Caki2 (cell line): ENCODE measurements at regions not wholly inside any gene's neighbourhood (a gene's known extent, or its start where the extent isn't known, plus 50 kb on each side); places are given as distances from the start of the nearest gene placed in this dataset.
"Not testable (repeated sequence)": the region's sequence is repeated elsewhere in the genome, so short reads cannot be mapped to it uniquely, and the experiment has no call there.

Experiments used
- DNase-seq: peaks from one replicate; pipeline ENCODE4 v3.0.0-alpha.2; 2015; ENCODE audit warnings: low read depth
- in situ Hi-C: cut with HindIII; loops from 2 replicates; pipeline ENCODE4 v1.10.0; 2016; ENCODE audit warnings: low sequenced_read_pairs, low pct_unique_long_range_greater_than_20kb, mixed read lengths

- in situ Hi-C loops, DNase-seq: not testable (repeated sequence)
Observed at GRCh38 chr21:6474250-6474968, 4047.0 kb upstream of the TPTE start.

- DNase-seq, in situ Hi-C loops: not testable (repeated sequence)
Observed at GRCh38 chr21:6481116-6481515, 4040.3 kb upstream of the TPTE start.

GRCh38 chr21:6482616-6483015 lies 4038.8 kb upstream of the TPTE start:
- DNase-seq, in situ Hi-C loops: not testable (repeated sequence)

GRCh38 chr21:6483645-6484044 lies 4037.7 kb upstream of the TPTE start:
- DNase-seq, in situ Hi-C loops: not testable (repeated sequence)

GRCh38 chr21:6486821-6487220 lies 4034.6 kb upstream of the TPTE start:
- in situ Hi-C loops, DNase-seq: not testable (repeated sequence)

- DNase-seq, in situ Hi-C loops: not testable (repeated sequence)
Observed at GRCh38 chr21:6492691-6493090, 4028.7 kb upstream of the TPTE start.

GRCh38 chr21:6493957-6494356 lies 4027.4 kb upstream of the TPTE start:
- in situ Hi-C loops, DNase-seq: not testable (repeated sequence)

GRCh38 chr21:6496356-6496755 lies 4025.0 kb upstream of the TPTE start:
- in situ Hi-C loops, DNase-seq: not testable (repeated sequence)

- DNase-seq, result peak; percentile 1
- in situ Hi-C loops, result not testable (repeated sequence)
Observed at GRCh38 chr21:6498716-6499115, 4022.7 kb upstream of the TPTE start.

GRCh38 chr21:6499128-6499826 lies 4022.1 kb upstream of the TPTE start:
- DNase-seq, in situ Hi-C loops: not testable (repeated sequence)

GRCh38 chr21:6499866-6500265 lies 4021.5 kb upstream of the TPTE start:
- DNase-seq, in situ Hi-C loops: not testable (repeated sequence)

- in situ Hi-C loops, result not testable (repeated sequence)
Observed at GRCh38 chr21:6500681-6501080, 4020.7 kb upstream of the TPTE start.

GRCh38 chr21:6506167-6506894 lies 4015.1 kb upstream of the TPTE start:
- in situ Hi-C loops, DNase-seq: not testable (repeated sequence)

More at GRCh38 chr21:6500681-6501080, 4020.7 kb upstream of the TPTE start:
- DNase-seq, result not testable (repeated sequence)

GRCh38 chr21:6507632-6508031 lies 4013.8 kb upstream of the TPTE start:
- DNase-seq, in situ Hi-C loops: not testable (repeated sequence)

- in situ Hi-C loops, DNase-seq: not testable (repeated sequence)
Observed at GRCh38 chr21:6521777-6522176, 3999.6 kb upstream of the TPTE start.

GRCh38 chr21:6526213-6526612 lies 3995.2 kb upstream of the TPTE start:
- in situ Hi-C loops, DNase-seq: not testable (repeated sequence)

- in situ Hi-C loops, DNase-seq: not testable (repeated sequence)
Observed at GRCh38 chr21:6530655-6531054, 3990.7 kb upstream of the TPTE start.

- in situ Hi-C loops, DNase-seq: not testable (repeated sequence)
Observed at GRCh38 chr21:6533261-6533660, 3988.1 kb upstream of the TPTE start.

- DNase-seq, in situ Hi-C loops: not testable (repeated sequence)
Observed at GRCh38 chr21:6538320-6538719, 3983.1 kb upstream of the TPTE start.
